ELF-1 (cell line): ENCODE measurements at regions not wholly inside any gene's neighbourhood (a gene's known extent, or its start where the extent isn't known, plus 50 kb on each side); places are given as distances from the start of the nearest gene placed in this dataset.
"Not testable (repeated sequence)": the region's sequence is repeated elsewhere in the genome, so short reads cannot be mapped to it uniquely, and the experiment has no call there.

Source experiments
- DNase-seq: peaks from one replicate; pipeline ENCODE4 v3.0.0-alpha.2; 2016; ENCODE audit warnings: low read depth, low spot score

DNA sequence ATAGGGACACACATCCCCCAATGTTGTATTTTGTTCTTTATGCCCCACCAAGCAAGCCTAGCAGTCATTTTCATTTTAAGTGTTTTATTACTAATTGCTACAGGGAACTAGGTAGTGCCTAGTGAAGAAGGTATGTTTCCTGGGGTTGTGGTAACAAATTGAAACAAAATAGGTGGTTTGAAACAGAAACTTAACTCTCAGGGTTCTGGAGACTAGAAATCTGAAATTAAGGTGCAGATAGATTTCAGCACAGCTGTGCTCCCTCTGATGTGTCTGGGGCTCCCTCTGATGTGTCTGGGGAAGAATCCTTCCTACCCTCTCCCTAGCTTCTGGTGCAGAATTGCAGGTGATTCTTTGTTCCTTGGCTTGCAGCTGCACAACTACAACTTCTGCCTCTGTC is 390.1 kb downstream of the ZFHX3 start:
- DNase-seq: no peak

DNA sequence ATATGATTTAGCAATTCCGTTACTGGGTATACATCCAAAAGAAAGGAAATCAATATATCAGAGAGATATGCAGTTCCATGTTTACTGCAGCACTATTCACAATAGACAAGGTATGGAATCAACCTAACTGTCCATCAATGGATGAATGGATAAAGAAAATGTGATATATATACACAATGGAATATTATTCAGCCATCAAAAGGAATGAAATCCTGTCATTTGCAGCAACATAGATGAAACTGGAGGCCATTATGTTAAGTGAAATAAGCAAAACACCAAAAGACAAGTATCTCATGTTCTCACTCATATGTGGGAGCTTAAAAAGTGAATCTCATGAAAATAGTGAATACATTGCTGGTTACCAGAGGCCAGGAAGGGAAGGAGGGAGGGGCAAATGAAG is 390.8 kb downstream of the ZFHX3 start:
- DNase-seq: no peak

DNA sequence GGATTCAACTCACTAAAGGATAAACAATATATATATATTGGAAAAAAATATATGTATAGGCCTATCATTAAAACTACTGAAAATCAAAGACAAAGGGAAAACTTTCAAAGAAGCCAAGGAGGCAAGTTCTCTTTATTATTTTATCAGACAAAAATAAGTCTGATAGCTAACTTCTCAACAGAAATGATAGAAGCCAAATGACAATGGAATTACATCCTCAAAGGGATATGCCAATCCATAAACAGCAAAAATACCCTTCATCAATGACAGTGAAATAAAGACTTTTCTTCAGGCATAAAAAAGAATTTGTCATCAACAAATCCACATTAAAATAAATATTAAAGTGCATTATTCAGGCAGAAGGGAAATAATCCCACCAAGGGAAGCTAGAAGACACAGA is 393.4 kb downstream of the ZFHX3 start:
- no peak for DNase-seq

GRCh38 chr16:72649254-72649944 is 398.5 kb downstream of the ZFHX3 start:
- no peak for DNase-seq

- no peak for DNase-seq
These were observed 401.3 kb downstream of the ZFHX3 start for GRCh38 chr16:72646615-72647014.

DNA sequence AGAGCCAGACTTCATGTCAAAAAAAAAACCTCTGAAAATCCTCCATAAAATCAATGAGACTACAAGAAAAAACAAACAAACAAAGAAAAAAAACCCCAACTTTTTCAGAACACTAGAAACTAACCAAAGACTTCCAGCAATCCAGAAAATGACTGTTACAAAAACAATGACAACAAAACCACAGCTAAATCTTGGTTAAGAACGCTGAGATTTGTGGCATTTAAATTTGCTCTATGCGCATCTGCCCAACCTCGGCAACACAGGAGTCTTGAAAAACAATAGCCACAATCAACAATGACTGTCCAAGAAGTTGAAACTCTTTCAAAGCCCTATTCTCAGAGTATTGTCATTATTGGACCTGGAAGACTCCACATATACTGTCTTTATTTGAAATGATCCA is 402.4 kb downstream of the ZFHX3 start:
- no peak for DNase-seq

- no peak for DNase-seq
These were observed 403.0 kb downstream of the ZFHX3 start for GRCh38 chr16:72644911-72645310.

- DNase-seq: no peak
These were observed 408.4 kb downstream of the ZFHX3 start for GRCh38 chr16:72639494-72639893.

DNA sequence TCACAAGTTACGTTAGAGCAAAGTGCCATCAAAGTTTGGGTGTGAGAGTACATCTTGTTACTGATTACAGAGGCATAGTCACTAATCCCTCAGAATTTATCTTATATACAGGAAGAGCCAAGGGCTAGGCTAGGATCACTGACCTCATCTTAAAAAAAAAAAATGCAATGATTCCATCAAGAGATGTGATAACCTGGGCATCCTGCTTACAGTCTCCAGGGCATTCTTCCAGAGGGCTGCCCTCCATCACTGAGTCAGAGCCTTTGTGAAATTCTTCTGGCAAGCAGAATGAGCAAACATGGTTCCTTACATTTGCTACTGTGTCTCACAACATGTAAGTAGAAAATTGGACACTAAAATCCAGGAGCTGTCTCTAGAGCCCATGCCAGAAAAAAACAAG is 410.6 kb downstream of the ZFHX3 start:
- no peak for DNase-seq

- no peak for DNase-seq
These were observed 412.2 kb downstream of the ZFHX3 start for GRCh38 chr16:72635694-72636093.

DNA sequence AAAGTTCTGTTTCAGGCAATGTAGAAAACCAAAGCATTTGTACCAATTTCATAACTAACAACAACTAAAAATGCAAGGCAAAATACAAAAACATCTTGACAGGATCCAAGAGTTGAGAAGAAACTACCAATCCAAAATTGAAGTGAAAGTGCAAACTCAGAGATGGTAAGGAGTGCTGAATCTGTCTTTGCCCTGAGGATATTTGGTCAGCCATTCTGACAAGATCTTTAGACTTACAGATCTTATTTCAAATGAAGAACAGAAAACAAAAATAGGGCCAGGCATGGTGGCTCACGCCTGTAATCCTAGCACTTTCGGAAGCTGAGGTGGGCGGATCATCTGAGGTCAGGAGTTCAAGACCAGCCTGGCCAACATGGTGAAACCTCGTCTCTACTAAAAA is 412.8 kb downstream of the ZFHX3 start:
- no peak for DNase-seq

DNA sequence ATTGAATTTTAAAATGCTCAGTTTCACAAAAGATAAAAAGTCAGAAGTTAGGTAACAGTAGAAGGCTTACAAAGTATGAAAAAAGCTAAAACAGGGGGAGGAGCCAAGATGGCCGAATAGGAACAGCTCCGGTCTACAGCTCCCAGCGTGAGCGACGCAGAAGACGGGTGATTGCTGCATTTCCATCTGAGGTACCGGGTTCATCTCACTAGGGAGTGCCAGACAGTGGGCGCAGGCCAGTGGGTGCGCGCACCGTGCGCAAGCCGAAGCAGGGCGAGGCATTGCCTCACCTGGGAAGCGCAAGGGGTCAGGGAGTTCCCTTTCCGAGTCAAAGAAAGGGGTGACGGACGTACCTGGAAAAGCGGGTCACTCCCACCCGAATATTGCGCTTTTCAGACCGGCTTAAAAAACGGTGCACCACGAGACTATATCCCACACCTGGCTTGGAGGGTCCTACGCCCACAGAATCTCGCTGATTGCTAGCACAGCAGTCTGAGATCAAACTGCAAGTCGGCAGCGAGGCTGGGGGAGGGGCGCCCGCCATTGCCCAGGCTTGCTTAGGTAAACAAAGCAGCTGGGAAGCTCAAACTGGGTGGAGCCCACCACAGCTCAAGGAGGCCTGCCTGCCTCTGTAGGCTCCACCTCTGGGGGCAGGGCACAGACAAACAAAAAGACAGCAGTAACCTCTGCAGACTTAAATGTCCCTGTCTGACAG is 420.6 kb downstream of the ZFHX3 start:
- not testable (repeated sequence) for DNase-seq

DNA sequence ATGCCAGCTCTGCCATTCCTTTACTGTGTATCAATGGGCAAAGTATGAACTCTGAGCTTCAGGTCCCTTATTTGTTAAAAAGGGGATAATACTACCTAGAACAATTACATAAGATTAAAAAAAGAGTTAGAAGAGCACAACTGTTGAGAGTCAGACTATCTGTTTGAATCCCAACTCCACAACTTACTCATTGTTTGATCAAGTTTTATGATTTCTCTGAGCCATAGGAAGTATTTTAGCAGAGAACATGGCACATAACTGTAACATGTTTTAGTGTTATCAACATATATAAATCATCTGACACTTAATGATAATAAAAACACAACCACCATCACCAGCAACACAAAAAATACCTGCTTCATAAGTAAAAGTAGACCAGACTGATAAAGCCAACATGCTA is 421.3 kb downstream of the ZFHX3 start:
- DNase-seq: no peak

- DNase-seq: no peak
These were observed 426.3 kb downstream of the ZFHX3 start for GRCh38 chr16:72621651-72622050.

DNA sequence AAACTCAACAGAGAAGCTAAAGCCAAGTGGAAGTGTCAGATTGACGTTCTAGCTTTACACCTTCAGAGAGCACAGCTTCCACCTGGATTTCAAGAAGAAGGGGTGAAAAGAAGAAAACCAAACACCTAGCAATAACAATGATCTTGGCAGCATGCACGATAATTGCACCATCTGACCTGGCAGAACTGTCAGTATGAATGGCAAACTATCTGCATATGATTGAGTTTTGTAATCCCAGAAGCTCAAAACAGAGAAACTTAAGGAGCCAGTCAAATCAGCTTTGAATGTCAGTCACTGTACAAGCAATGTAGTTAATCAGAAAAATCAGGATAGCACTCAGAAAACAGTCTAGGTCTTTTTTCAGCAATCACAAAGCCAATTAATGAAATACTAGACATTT is 427.1 kb downstream of the ZFHX3 start:
- DNase-seq: no peak

GRCh38 chr16:72620348-72620747 is 427.6 kb downstream of the ZFHX3 start:
- no peak for DNase-seq

DNA sequence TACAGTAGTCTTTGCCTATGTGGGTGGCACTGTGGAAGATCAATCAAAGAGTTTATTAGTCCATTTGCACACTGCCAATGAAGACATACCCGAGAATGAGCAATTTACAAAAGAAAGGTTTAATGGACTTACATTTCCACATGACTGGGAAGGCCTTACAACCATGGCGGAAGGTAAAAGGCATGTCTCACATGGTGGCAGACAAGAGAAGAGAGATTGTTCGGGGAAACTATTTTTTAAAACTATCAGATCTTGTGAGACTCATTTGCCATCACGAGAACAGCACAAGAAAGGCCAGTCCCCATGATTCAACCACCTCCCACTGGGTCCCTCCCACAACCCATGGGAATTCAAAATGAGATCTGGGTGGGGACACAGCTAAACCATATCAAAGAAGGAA is 432.1 kb downstream of the ZFHX3 start:
- DNase-seq: no peak

DNA sequence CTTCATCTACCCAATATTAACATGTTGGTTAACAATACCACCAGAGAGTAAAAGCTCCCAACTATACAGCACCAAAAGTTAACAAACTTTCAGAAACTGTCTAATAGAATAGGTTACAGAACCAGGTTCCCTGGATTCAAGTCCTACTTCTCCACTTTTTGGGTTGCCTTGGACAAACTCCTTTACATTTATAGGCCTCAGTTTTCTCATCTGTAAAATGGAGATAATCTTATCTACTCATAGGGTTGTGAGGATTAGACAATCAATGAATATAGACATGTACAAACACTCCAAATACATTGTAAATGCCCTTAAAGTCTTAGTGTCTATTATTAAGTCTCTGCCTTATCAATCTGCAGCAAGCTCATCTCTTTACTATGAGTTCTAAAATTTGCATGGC is 435.2 kb downstream of the ZFHX3 start:
- no peak for DNase-seq

DNA sequence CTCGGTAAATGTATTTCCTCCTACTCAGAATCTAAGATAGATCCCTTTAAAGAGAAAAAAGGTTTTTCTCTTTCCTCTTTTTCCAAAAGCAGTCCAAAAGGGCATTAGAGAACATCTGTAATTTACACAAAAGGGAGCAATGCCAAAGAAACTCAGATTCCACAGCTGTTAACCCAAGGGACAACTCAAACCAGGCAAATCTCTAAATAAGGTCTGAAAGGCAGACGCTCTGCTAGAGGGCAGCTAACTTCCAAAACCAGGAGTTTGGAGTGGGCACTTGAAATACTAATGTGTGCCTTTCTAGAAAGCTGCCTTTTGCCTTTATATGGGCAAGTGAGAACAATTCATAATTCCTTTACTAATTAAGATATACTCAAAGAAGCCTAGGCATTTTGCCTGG is 435.7 kb downstream of the ZFHX3 start:
- no peak for DNase-seq

- no peak for DNase-seq
These were observed 438.0 kb upstream of the PMFBP1 start for GRCh38 chr16:72609933-72610332.

DNA sequence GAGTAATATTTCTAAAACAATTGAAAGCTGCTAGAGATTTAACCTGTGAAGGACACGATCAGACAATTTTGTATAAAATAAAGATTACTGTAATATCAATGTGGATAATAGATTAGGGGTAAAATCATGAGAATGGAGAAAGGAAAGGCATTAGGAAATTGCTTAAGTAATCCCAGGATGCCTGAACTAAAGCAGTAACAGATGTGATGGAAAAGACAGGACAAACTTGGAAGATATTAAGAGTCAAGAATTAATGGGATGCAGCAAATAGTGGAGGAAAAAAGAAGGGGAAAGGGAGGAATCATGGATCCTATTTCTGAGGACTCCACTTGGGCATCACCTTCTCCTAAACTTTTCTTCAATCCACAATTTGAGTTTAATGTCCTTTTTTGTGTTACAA is 437.1 kb upstream of the PMFBP1 start:
- no peak for DNase-seq

DNA sequence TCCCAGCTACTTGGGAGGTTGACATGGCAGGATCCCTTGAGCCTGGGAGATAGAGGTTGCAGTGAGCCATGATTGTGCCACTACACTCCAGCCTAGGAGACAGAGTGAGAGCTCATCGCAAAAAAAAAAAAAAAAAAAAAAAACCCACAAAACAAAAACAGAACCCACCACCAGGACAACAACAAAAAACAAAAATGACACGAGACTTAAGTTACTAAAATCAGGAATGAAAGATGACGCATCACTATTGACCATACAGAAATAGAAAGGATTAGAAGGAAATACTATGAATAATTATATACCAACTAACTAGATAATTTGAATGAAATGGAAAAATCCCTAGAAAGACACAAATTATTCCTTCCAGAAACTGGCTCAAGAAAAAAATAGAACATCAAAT is 432.4 kb upstream of the PMFBP1 start:
- no peak for DNase-seq

- DNase-seq: no peak
These were observed 430.5 kb upstream of the PMFBP1 start for GRCh38 chr16:72602499-72602898.

GRCh38 chr16:72598696-72599095 is 426.7 kb upstream of the PMFBP1 start:
- DNase-seq: no peak
